ENCODE measurements at regions not wholly inside any gene's neighbourhood (a gene's known extent, or its start where the extent isn't known, plus 50 kb on each side); places are given as distances from the start of the nearest gene placed in this dataset.

GRCh38 chr13:99905814-99906213, 65.8 kb downstream of the ZIC5 start (continued):
- no peak for TF ChIP-seq MAFK (IDR thresholded peaks at IDR 0.05; ENCODE audit: low read depth, low read length)
- no peak for TF ChIP-seq CHD1 (IDR thresholded peaks at IDR 0.05; ENCODE audit: low read depth, low read length)
- no peak for TF ChIP-seq PHF8 (conservative IDR thresholded peaks at IDR 0.05; ENCODE audit: low read depth, low read length)

All from H1 (cell line).